Kidney (tissue), 13 donors: ENCODE measurements at regions not wholly inside any gene's neighbourhood (a gene's known extent, or its start where the extent isn't known, plus 50 kb on each side); places are given as distances from the start of the nearest gene placed in this dataset.
A peak's percentile ranks its signal among the peaks of the same experiment; 100 is the strongest.

ENCODE experiments used
- DNase-seq, 5 donors: peaks; one replicate each; pipeline ENCODE4 v3.0.0-alpha.2; 2013 to 2020
- FAIRE-seq: peaks from 2 replicates; lab custom pipeline; 2012; peaks lifted over from hg19 to GRCh38; lab: Jason Lieb, UNC
- H3K27ac ChIP-seq, 2 donors: one replicate each; pipeline ENCODE4 v1.7.0; 2013; ENCODE audit warnings: low read depth in 2 of 2, low read length in 2 of 2, inconsistent platforms in 1 of 2
- H3K27me3 ChIP-seq: one replicate; pipeline ENCODE4 v1.7.1; 2013; ENCODE audit warnings: low read length, inconsistent platforms; ENCODE audit not compliant: control insufficient read depth, insufficient read depth
- H3K36me3 ChIP-seq, 3 donors: one replicate each; pipeline versions ENCODE4 v1.7.0 to v1.7.1; 2013; ENCODE audit warnings: low read length in 3 of 3, control low read depth in 1 of 3, inconsistent platforms in 1 of 3; ENCODE audit not compliant: insufficient read depth in 3 of 3, control insufficient read depth in 2 of 3
- H3K4me1 ChIP-seq, 3 donors: one replicate each; pipeline versions ENCODE4 v1.7.0 to v1.7.1; 2013; ENCODE audit warnings: low read length in 3 of 3, inconsistent platforms in 1 of 3, low read depth in 1 of 3; ENCODE audit not compliant: control insufficient read depth in 2 of 3, insufficient read depth in 2 of 3
- H3K4me3 ChIP-seq, 3 donors: one replicate each; pipeline versions ENCODE4 v1.7.0 to v1.8.1; 2013; ENCODE audit warnings: low read length in 3 of 3, control low read depth in 1 of 3, inconsistent platforms in 1 of 3
- H3K9ac ChIP-seq, 3 donors: one replicate each; pipeline versions ENCODE4 v1.7.0 to v1.7.1; 2013; ENCODE audit warnings: low read length in 3 of 3, control low read depth in 1 of 3, inconsistent platforms in 1 of 3
- H3K9me3 ChIP-seq, 3 donors: one replicate each; pipeline versions ENCODE4 v1.7.0 to v1.7.1; 2013; ENCODE audit warnings: low read length in 3 of 3, control low read depth in 1 of 3, inconsistent platforms in 1 of 3; ENCODE audit not compliant: control insufficient read depth in 2 of 3, insufficient read depth in 1 of 3
- CTCF ChIP-seq: IDR thresholded peaks from 3 replicates; pipeline ENCODE4 v1.5.1; 2012; ENCODE audit warnings: mild to moderate bottlenecking, moderate library complexity, borderline replicate concordance; ENCODE audit not compliant: insufficient read depth; ENCODE audit errors: extremely low read depth
- intact Hi-C: fragments of 100-400 bp; cut with DNase I; formaldehyde crosslinking; loops from one replicate; pipeline ENCODE4 v1.11.1; 2022
- donor health status: control.
- donor health status: control.
- donor health status: control.
- donor health status: control.
- donor health status: control.
- donor health status: DM: yes; HTN: yes; CAD: no.
- donor health status: Normal renal cell carcinoma (clear cell type).

DNA sequence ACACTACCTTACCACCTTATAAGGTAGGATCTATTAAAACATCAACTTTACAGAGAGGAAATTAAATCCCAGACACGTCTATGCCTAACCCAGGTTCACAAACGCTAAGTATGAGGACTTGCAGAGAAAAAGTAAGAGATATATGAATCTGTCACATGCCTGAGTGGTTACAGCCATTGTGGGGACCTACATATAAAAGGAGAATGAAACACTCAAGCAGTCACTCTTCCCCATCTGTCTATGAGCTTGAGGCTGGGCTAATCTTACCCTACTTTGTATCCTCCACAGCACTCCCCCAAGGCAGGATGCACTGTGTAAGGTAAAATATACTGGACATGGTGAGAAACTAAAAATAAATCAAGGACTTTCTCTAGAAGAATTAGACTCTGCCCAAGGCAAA, 339.9 kb downstream of the HNRNPD start:
- no peak for TF ChIP-seq CTCF
- H3K9me3 ChIP-seq: no peaks in the 10 kb centered on the region
- no peaks in the 10 kb centered on the region for H3K4me1 ChIP-seq
- H3K4me3 ChIP-seq: no peak overlapping the region
- FAIRE-seq: no peak
- peak in 3 of 5 donors; percentile 15 to 60 (median 39) for DNase-seq
- H3K9ac ChIP-seq: no peak overlapping the region
- no peaks in the 10 kb centered on the region for H3K27me3 ChIP-seq
- no peaks in the 10 kb centered on the region for H3K36me3 ChIP-seq
- no peak overlapping the region for H3K27ac ChIP-seq
- intact Hi-C loops: no loop called here

- FAIRE-seq (no peak), DNase-seq (no peak)
- Histone ChIP-seq H3K4me3 (no peak overlapping the region), H3K9ac (no peak overlapping the region), H3K9me3 (no peaks in the 10 kb centered on the region), H3K4me1 (no peaks in the 10 kb centered on the region), H3K27ac (no peak overlapping the region), H3K36me3 (no peaks in the 10 kb centered on the region), H3K27me3 (no peaks in the 10 kb centered on the region)
- intact Hi-C loops: no loop called here
- TF ChIP-seq CTCF: no peak
Observed at GRCh38 chr4:82031376-82031927, 342.3 kb downstream of the HNRNPD start.

DNA sequence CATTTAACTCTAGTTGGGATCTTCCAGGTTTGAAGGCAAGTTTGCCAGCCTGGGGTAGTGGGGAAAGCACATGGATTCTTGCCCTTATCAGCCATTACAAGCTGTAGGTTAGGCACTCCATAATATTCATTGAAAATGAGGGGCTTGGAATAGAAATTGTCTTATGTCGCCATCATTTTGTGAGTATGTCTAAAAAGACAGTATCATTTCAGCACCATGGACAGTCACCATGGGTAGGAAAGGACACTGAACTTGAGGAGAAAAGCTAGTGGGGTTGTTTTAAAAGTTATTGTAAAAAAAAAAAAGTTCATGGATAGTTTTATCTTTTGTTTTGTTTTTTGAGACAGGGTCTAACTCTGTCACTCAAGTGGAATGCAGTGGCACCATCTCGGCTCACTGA, 356.1 kb downstream of the HNRNPD start:
- Histone ChIP-seq H3K9me3 (no peaks in the 10 kb centered on the region), H3K4me3 (no peak overlapping the region), H3K27me3 (no peaks in the 10 kb centered on the region), H3K9ac (no peak overlapping the region), H3K27ac (no peak overlapping the region), H3K36me3 (no peaks in the 10 kb centered on the region), H3K4me1 (no peaks in the 10 kb centered on the region)
- no peak for FAIRE-seq
- peak in 3 of 5 donors; percentile 17 to 88 (median 73) for DNase-seq
- intact Hi-C loops: no loop called here
- no peak for TF ChIP-seq CTCF

DNA sequence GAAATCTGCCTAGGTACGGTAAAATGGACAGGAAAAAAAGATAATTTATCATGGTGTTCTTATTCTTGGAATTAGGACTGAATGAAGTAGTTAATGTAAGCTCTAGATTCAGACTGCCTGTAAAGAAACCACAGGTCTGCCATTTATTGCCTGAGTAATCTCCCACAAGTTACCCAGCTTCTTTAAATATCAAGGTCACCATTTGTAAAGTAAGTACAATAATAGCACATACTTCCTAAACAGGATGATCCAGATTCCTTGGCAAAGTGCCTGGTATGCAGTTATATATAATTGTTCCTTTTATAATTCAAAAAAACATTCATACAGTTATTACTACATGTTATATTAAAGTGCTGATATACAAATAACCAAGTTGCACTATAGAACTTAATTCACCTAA, 368.6 kb downstream of the HNRNPD start:
- H3K4me3 ChIP-seq: no peak overlapping the region
- no peaks in the 10 kb centered on the region for H3K36me3 ChIP-seq
- H3K4me1 ChIP-seq: no peaks in the 10 kb centered on the region
- no peaks in the 10 kb centered on the region for H3K27me3 ChIP-seq
- H3K27ac ChIP-seq: no peak overlapping the region
- no peak overlapping the region for H3K9ac ChIP-seq
- TF ChIP-seq CTCF: no peak
- intact Hi-C loops: no loop called here
- FAIRE-seq (no peak), DNase-seq (peak in 2 of 5 donors; percentile 24 to 34)
- peaks cover 0 to 4% (median 0%) of the 10 kb centered on the region in 3 donors for H3K9me3 ChIP-seq
